Limb (tissue), 2 donors: ENCODE measurements at regions not wholly inside any gene's neighbourhood (a gene's known extent, or its start where the extent isn't known, plus 50 kb on each side); places are given as distances from the start of the nearest gene placed in this dataset.
"Not testable (repeated sequence)": the region's sequence is repeated elsewhere in the genome, so short reads cannot be mapped to it uniquely, and the experiment has no call there.

Source experiments
- DNase-seq, 2 donors: peaks; one replicate each; pipeline ENCODE4 v3.0.0-alpha.2; 2016; ENCODE audit errors: extremely low spot score in 2 of 2

DNA sequence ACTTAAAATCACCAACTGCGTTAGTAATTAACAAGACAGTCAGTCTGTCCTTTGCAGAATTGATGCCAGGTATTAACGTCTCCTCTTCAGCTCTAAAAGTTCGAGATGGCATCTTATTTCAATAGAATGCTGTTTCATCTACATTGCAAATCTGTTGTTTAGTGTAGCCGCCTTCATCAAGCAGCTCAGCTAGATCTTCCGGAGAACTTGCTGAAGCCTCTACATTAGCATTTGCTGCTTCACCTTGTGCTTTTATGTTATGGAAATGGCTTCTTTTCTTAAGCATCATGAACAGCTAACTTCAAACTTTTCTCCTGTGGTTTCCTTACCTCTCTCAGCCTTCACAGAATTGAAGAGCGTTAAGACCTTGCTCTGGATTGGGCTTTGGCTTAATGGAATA, 95.5 kb upstream of the FAM20C start:
- no peak for DNase-seq

DNA sequence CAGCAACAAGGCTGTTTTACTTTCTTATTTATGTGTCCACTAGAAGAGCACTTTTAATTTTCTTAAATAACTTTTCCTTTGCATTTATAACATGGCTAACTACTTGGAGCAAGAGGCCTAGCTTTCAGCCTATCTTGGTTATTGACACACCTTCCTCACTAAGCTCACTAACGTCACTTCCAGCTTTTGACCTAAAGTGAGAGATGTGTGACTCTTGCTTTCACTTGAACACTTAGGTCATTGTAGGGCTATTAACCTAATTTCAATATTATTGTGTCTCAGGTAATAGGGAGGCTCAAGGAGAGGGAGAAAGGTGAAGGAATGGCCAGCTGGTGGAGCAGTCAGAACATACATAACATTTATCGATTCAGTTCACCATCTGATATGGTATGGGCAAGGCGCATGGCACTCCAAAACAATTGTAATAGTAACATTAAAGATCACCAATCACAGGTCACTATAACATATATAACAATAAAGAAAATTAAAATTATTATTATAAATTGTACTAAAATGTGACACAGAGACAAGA, 95.0 kb upstream of the FAM20C start:
- DNase-seq, result no peak

DNA sequence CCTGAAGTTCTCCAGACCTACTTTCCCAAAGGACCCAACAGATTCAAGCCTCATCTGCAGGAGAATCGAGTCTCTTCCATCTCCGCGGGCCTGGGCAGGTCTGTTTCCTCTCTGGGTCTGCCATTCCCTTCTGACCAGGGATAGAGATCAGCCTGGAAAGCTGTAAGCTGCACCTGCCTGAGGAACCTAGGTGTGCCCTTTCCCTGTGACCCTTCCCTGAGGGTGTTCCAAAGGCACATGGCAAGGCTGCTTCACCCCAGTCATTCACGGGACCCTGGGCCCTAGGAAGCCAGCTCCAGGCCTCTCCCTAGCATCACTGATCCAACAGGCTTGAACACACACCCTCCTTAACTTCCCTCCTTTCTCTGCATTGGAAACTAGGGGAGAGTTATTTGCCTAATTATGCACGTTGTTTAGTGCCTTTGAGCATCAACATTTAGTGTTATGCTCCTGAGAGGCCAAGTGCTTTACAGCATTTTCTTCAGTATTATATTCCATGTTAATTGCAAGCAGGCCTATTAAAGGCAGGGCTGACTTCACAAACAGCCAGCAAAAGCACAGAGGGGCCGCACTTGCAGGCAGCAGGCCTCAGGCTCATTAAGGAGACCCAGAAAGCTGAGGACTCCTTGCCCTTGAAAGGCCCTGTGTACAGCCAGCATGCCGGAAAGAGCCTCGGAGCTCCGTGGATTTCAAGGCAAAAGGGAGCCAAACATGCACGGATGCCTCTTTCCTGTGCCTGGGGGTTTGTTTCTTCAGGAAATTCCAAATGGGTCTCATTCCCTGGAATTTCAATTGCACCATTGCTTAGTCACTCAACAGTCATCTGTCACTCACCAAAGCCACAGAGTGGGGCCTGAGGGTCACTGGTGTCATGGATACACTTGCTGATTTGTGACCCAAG, 91.0 kb upstream of the FAM20C start:
- DNase-seq, result no peak

DNA sequence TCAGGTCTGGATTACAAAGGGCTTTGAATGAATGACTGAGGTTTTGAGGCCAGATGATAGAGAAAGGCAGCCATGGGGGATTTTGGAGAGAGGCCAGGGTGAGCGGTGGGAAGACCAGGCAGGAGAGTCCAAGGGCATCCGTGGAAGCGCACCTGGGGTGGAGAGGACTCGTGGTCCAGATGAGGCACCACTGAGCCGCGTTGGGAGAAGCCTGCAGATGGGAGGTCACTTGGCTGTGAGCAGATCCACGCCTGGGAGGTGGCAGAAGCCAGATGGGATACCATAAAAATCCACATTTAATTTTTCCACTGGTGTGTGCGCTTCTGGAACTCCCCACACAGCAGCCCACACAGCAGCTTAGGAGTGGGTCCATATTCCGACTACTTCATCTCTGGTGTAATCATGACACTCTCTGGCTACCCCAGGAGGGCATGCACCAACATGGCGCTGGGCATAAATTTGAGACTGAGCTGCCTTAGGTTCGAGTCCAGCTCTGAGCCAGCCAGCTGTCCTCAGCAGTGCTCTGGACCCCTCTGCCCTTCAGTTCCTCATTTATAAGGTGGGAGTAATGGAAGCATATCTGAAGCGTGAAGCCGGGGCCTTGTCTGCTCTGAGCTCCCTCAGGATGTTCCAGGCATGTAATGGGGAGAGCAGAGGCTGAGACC, 90.2 kb upstream of the FAM20C start:
- no peak for DNase-seq

DNA sequence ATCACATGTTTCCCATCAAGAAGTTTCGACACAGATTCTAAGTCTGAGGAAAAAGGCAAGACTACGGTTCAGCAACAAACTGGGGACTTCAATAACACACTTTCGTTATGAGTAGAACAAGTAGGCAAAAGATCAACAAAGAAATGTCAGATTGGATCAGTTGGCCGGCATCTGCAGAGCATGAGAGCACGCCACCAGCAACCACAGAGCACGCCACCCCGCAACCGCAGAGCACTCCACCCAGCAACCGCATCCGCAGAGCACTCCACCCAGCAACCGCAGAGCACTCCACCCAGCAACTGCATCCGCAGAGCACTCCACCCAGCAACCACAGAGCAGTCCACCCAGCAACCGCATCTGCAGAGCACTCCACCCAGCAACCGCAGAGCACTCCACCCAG, 89.7 kb upstream of the FAM20C start:
- DNase-seq, result no peak

DNA sequence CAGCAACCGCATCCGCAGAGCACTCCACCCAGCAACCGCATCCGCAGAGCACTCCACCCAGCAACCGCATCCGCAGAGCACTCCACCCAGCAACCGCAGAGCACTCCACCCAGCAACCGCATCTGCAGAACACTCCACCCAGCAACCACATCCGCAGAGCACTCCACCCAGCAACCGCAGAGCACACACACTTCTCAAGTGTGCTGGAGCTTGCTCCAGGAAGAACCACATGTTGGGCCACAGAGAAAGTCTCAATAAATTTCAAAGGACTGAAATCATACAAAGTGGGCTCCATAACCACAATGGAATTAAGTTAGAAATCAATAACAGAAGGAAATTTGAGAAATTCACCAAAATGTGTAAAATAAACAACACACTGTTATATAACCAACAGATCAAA, 88.4 kb upstream of the FAM20C start:
- not testable (repeated sequence) for DNase-seq

DNA sequence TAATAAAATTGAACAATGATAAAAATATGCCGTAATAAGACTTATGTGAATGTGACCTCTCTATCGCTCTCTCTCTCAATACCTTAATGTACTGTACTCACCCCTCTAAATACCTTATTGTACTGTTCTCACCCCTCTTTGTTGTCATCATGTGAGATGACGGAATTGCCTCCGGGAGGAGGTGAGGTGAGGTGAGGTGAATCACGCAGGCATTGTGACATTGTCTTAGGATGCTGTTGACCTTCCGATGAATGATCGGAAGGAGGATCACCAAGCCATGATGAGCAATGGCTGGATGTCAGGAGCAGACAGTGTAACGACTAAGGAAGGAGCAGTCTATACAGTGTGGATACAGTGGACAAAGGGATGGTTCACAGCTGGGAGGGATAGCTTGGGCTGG, 87.4 kb upstream of the FAM20C start:
- no peak for DNase-seq

DNA sequence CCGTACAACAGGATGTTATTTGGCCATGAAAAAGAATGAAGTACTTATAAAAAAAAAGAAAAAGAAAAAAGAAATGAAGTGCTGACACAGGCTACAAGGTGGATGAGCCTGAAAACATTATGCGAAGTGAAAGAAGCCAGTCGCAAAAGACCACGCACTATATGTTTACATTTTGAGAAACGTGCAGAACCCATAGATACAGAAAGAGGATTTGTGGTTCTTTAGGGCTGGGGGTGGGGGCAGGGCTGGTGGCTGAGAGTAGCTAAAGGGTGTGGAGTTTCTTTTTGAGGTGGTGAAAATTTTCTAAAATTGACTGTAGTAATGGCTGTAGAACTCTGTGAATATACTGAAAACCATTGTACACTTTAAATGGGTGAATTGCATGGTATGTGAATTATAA, 86.0 kb upstream of the FAM20C start:
- DNase-seq, result no peak

DNA sequence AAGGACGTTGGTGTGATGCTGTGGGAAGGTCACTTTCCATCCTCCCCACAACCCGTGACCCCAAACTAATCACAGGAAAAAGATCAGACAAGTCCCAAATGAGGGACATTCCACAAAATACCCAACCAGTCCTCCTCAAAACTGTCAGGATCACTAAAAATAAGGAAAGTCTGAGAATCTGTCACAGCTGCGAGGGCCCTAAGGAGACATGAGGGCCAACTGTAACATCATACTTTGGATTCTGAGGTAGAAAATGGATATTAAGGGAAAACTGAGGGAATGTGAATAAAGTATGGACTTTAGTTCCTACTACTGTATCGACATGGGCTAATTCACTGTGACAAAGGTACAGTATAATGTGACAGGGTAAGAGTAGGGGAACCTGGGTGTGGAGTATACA, 85.1 kb upstream of the FAM20C start:
- no peak for DNase-seq

DNA sequence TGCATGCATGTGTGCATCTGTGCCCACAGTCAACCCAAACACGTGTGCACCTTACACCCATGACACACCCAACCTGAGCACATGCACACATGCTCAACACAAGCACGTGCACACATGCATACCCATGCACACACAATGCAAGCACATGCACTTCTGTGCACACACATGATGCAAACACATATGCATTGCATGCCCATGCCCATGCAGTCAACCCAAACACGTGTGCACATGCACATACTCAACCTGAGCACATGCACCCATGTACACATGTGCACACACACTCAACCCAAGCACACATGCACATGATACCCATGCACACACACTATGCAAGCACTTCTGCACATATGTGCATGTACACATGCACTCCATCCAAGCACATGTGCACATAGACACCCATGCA, 84.5 kb upstream of the FAM20C start:
- DNase-seq, result no peak

DNA sequence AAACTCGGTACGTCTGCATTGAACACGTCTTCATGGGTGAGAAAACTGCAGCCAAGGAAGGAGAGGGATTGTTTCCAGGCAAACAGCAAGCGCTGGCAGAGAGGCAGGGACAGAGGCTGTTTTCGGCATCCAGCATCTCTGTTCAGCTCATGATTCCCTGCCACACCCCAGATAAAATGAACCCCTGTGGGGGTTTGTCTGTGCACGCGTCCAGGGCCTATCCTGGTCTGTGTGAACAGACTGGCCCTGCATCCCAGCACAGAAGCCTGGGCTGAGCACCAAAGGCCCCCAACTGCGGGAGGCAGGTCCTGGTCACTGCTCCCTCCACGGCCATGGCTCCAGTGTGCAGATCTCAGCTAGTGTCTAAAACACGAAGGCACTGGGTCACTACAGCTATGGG, 83.3 kb upstream of the FAM20C start:
- no peak for DNase-seq

DNA sequence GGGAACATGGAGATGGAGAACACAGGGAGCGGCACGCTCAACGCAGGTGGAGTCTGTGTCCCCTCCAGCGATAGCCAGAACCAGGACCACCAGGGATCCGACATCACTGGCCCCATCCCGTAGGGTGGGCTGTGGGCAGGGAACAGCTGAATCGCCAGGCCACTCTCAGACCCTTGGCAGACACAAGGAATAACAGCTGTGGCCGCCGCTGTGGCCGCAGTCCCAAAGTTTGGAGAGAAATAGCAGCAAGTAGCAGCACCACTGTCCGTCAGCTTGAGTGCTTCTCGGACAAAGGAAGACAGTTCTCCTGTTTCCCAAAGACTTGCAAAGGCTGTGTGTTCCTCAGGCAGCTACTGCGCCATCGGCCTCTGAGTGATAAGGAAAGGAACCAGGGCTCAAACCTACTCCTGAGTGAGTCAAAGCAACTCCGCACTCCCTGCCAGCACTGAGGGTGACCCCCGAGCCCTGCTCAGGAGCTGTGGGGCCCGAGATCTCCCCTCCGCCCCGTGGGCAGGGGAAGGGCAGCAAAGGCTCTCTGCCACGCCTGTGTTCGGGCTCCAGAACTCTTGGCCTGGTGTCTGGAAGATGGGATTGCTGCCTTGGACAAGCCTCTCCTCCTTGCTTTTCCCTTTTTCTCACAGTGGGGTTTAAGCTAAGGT, 82.3 kb upstream of the FAM20C start:
- no peak for DNase-seq

DNA sequence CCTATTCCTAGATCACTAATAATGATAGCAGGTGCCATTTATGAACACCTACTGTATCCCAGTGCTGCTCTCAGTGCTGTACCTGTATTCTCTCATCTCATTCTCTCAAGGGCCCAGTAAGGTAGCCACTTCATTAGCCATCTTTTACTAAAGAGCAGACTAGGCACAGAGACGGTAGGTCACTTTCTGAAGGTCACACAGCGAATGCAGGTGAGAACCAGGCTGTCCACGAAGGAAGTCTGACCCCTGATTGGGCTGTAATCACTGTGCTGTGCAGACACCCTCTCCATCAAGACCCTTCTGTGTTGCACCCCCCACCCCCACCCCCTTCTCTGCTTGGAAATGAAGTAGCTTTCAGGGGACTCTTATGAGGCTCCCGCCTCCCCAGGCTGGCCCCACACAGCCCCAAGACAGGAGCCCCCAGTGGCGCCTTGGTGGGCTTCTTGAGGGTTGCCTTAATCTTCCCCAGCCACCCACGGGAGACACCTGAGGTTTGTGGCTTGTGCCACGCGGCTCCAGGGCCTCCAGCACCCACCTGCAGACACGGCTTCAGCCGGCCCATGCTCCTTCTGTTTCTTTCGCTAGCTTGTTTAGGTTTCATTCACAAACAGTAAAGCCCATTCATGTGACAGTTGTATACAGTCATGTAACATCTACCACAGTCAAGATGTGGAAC, 81.7 kb upstream of the FAM20C start:
- no peak for DNase-seq

DNA sequence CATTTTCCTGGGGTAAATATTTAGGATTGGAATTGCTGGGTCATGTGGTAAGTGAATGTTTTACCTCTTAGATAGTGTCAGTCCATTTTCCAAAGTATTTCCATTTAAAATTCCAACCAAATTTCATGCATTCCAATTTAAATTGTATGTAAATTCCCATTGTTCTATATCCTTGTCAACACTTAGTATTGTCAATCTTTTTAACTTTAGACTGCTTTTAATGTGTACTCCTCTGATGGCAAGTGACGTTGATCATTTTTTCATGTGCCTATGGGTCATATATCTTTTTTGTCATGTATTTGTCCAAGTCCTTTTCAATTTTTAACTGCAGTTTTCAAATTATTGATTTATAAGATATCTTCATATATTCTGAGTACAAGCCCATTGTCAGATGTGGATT, 80.8 kb upstream of the FAM20C start:
- no peak for DNase-seq

DNA sequence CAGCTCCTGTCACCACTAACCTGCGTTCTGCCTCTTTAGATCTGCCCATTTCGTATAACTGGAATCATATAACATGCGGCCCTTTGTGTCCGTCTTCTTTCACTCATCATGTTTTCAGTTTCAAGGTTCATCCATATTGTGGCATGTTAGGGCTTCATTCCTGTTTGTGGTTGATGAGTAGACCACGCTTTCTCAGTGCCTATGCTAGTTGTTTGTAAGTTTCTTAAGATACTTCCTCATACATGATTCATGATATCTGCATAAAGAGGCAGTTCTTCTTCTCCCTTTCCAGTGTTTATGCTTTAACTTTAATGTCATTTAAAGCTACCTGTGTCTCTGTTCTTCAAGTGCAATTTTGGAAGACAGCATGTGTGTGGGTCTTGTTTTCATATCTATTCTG, 79.5 kb upstream of the FAM20C start:
- no peak for DNase-seq

DNA sequence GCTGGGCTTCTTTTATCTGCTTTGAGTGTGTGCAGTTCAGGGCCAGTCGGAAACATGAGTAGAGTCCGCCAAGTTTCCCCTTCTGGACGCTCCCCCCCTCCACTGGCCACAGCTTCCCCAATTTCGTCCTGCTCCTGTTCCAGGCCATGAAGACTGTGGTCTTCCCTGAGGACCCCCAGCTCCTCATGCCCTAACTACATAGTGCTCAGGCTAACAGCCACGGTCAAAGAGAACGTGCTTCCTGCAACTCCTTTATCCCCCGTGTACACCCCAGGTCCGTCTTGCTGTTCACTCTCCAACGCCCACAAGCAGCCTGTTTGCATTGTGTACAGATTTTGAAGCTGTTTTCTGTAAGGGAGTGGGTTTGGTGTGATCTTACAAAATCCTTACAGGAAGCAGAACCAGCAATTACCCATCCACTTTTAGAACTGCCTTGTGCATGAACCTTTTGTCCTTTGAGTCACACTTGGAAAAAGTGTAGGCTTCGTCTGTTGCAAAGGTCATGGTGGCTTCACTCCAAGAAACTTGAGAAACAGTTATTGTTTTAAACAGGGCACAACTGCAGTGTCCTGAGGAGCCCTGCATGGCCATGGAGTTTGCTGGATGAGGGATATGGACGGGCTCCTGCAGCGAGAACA, 77.0 kb upstream of the FAM20C start:
- no peak for DNase-seq

DNA sequence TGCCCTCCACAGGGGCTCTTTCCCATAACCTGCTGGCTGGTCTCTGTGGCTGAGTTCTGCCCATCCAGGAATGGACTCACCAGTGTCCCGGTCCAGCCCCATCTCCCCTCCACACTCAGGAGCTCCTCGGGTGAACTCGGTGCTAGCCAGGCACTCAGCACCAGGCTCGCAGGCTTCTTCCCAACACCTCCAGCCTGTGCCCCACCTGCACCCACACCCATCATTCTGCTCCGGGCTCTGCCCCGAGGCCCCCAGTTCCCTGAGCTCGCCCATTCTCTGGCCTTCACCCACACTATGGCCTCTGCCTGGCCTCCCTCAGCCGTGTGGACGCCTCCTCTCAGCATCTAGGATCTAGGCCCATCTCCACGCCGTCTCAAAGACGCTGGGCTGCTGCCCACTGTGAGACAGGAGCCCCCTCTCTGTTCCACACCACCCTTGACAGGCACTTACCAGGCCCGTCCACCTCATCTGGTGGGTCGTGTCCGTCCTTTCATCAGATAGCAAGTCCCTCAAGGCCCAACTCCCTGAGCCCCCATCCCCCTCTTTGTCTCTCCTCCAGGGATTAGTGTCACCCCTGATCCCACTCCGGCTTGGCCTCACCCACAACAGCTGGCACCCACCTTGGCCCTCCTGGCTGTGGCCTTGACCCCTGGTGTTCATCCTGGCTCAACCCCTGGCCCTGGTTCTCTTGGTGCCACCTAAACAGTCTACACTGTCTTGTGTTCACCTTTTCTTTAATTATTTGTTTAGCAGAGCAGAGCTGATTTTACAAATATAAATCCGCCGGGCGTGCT, 76.0 kb upstream of the FAM20C start:
- DNase-seq, result no peak

DNA sequence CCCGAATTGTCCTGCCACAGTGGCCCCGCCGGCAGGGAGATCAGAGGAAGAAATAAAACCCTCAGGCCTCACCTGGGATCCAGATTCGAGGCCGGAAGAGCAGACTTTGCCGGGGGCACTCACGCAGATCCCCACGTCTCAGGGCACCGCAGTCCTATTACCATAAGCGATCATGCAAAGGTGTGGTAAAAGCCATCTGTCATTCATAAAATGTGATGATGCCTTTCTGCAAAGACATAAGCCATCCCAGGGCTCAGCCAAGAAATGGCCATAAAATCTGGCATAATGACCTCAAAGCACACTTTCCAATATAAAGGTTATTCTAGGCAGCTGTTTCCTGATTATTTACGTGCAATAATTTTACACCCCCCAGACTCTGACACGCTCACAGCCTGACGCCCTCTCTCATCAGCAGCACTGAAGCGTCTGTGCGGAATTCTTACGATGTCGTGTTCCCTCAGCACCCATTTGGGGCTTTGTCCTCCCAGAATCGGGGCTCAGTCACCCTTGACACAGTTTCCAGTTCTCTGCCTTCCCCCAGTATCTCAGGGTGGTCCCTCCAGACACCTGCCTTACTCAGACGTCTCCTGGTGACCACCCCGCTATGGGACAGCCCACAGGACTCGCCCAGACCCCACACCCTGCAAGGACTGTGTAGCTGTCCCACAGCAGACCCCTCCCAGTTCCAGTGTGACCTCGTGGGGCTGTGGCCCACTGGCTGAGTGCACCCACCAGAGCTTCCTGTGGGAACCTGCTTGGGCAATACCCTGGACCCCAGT, 74.3 kb upstream of the FAM20C start:
- DNase-seq, result no peak

DNA sequence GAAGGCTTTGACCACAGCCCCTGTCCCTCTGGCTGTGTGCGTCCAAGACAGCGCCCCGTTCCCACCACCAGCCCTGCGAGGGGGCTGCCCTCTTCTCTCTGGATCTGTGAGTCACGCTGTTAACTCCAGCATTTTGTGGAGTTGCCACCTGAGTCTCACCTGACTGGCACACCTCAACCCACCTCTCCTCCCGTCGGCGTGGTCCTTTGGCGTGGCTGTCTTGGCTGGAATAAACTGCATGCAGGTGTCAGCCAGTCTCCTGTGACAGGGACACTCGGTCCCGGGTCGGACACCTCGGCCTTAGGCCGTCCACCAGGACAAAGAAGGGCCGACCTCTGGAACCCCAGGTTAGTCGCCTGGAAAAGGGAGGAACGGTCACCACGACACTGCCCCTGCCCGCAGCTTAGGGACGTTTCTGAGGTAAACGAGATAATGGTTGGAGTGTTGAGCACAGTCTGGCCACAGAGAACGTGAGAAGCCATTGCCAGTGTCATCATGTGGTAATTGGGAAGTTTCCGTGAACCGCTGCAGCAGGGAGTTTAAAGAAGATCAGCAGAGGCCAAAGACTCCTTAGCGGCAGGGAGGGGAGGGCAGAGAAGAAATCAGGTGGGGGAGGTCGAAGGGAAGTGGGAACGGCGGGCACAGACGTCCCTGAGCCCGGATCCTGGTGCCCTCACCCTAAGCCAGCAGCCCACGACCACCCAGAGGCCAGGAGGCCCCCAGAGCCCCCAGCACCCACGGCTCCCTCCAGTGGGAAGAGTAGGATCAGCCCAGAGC, 73.6 kb upstream of the FAM20C start:
- no peak for DNase-seq
